GM18505 (cell line): ENCODE measurements at regions not wholly inside any gene's neighbourhood (a gene's known extent, or its start where the extent isn't known, plus 50 kb on each side); places are given as distances from the start of the nearest gene placed in this dataset.
A peak's percentile ranks its signal among the peaks of the same experiment; 100 is the strongest.

Source experiments
- ATAC-seq: cut with Tn5 transposase; IDR thresholded peaks from one replicate; pipeline ENCODE4 v1.9.1; 2021; ENCODE audit not compliant: unreplicated experiment
- POLR2A ChIP-seq: IDR thresholded peaks from 4 replicates; pipeline ENCODE4 v1.6.1; 2011; ENCODE audit warnings: borderline replicate concordance; ENCODE audit not compliant: insufficient read depth, insufficient read length; ENCODE audit errors: extremely low read depth

DNA sequence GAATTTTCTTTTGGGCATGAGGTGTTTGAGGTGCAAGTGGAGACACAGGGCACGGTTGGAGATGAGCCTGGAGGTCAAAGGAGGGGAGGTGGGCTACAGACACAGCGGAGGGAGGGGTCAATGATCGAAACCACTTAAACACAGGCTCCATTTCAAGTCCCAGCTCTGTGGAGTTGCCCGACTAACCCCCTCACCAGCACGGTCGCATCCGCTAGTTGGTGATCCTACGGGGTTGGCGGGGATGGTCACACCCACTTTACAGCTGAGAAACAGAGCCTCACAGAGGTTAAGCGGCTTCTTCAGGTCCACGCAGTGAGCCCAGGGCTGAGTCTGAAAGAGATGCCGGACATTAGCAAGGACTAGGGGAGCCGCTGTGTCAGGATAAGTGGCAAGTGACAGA is 60.1 kb upstream of the RUNX3 start:
- TF ChIP-seq POLR2A: no peak
- ATAC-seq: no peak

DNA sequence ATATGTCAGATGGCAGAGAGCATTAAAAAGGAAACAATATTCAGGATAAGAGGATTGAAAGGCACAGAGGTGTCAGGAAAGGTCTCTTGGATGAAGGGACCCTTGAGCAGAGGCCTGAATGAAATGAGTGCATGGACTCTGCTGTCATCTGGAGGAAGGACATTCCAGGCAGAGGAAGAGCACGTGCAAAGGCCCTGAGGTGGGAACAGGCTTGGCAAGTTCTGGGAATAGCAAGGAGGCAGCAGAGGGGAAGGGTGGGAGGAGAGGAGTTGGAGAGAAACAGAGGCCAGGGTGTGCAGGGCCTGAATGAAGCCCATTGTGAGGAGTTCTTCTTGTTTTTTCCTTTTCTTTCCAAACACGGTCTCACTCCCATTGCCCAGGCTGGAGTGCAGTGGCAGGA is 59.0 kb upstream of the RUNX3 start:
- TF ChIP-seq POLR2A: no peak
- no peak for ATAC-seq

GRCh38 chr1:24988558-24988912 is 58.5 kb upstream of the RUNX3 start:
- ATAC-seq: no peak
- no peak for TF ChIP-seq POLR2A

- TF ChIP-seq POLR2A: no peak
- peak; percentile 59 for ATAC-seq
These were observed 57.9 kb upstream of the RUNX3 start for GRCh38 chr1:24987875-24988557.

- no peak for ATAC-seq
- no peak for TF ChIP-seq POLR2A
These were observed 57.3 kb upstream of the RUNX3 start for GRCh38 chr1:24987424-24987823.

DNA sequence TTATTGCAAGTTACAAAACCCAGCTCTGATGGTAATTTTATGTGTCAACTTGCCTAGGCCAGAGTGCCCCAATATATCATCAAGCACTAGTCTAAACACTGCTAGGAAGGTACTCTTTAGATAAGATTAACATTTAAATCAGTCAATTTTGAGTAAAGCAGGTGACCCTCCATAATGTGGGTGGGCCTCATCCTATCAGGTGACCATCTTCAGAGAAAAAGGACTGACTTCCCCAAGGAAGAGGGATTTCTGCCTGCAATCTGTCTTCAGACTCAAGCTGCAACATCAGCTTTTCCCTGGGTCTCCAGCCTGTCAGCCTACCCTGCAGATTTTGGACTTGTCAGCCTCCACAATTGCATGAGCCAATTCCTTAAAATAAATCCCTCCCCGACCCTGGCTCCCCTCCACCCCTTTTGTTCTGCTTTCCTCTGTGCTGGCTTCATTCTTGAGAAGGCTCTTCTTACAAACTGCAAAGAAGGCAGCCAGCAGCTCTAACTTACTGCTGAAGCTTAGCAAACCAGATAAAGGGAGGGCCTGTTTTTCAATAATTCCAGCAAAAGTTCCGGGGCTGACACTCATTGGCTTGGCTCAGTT is 56.4 kb upstream of the RUNX3 start:
- TF ChIP-seq POLR2A: no peak
- ATAC-seq: no peak

DNA sequence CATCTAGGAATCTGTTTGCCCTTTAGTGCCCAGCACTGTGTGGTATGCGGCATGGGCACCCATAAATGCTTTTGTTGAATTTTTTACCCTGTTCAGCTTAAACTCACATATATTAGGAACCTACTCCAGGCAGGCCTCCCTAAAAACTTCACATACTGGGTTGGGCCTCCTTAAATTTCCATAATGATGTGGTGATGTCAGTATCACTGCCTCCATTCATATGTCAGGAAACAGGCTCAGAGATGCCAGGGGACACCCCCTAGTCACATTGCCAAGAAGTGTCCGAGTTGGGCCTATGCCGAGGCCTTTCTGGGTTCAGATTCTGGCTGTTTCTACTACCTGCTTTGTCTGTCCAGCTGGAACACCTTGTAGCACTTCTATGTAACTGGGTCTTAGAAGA is 55.7 kb upstream of the RUNX3 start:
- no peak for ATAC-seq
- no peak for TF ChIP-seq POLR2A

DNA sequence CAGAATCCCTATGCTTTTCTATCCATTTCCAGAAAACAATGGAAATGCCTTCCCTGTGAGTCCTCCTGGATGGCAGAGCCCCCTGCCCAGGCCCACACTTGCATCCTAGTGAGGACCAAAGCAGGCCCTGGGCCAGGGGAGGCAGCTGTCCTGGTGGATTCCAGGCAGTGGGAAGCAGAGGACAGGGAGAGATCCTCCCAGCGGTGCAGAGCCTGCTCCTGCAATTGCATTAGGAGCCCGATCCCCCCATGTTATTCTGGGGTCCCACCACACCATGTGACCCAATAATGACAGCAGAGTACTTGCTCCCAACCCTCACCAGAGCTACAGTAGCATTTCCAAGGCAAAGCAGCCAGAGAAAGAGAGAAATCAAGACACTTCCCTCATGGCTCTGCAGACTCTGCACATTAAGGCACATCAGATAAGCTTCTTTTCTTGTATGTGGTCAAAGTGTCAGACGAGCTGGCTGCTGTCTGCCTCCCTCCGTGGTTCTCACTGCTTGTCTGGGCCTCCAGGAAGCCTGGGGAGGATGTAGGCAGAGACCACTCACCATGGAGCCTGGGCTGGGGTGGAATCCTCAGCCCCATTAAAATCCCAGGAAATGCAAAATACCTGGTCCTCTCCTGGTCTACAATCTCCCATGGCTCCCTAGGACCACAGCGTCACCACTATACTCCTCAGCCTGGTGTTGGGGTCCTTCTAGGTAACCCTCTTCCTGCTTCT is 54.9 kb upstream of the RUNX3 start:
- TF ChIP-seq POLR2A: no peak
- no peak for ATAC-seq

GRCh38 chr1:24984300-24984699 is 54.2 kb upstream of the RUNX3 start:
- no peak for ATAC-seq
- no peak for TF ChIP-seq POLR2A

GRCh38 chr1:24983006-24983680 is 53.1 kb upstream of the RUNX3 start:
- no peak for ATAC-seq

GRCh38 chr1:24981631-24982005 is 51.5 kb upstream of the RUNX3 start:
- TF ChIP-seq POLR2A: no peak
- ATAC-seq: no peak

More at GRCh38 chr1:24983006-24983680, 53.1 kb upstream of the RUNX3 start:
- TF ChIP-seq POLR2A: no peak

DNA sequence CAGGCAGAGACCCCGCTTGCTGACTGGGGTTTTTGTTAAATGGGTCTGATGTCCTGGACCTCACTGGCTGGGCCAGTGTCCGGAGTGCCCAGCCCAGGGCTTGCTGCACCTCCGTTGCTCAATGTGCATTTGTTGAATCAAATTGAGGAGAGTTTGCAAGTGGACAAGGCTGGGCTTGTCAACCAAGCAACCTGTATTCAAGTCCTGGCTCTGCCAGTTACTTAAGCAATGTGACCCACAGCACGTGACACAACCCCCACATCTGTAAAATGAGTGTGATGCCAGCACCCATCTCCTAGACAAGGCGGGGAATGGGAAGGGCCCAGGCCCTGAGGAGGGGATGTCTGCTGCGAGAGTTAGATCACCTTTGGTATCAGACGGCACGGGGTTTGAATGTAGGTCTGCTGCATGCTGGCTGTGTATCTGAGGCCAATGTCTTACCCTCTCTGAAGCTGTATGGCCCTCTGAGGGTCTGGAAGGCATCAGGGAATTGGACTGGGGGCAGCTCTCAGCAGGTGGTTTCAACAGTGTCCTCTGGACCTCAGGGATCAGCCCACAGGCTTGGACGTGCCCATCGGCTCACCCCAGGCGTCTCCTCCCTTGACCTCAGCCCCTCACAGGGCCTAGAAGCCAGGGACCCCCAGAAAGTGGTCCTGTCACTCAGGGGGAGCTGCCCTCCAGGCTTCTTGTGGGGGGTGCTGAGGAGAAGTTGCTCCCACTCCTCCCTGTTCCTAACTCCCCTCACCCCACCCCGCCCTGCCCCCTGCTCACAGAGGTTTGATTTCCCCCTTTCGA is 51.0 kb upstream of the RUNX3 start:
- TF ChIP-seq POLR2A: no peak
- no peak for ATAC-seq
